Suppressor macrophage treated with lipopolysaccharide for 1 hour (primary cell): ENCODE measurements at regions not wholly inside any gene's neighbourhood (a gene's known extent, or its start where the extent isn't known, plus 50 kb on each side); places are given as distances from the start of the nearest gene placed in this dataset.
"Not testable (repeated sequence)": the region's sequence is repeated elsewhere in the genome, so short reads cannot be mapped to it uniquely, and the experiment has no call there.

Experiments
- DNase-seq, 3 donors: peaks; one replicate each; pipeline ENCODE4 v3.0.0-alpha.2; 2020 to 2022

GRCh38 chr13:69092615-69093322 is 1014.9 kb upstream of the ATXN8OS start:
- DNase-seq = no peak

GRCh38 chr13:69077267-69077666 is 1030.4 kb upstream of the ATXN8OS start:
- no peak for DNase-seq

- no peak for DNase-seq
Observed at GRCh38 chr13:69069554-69070133, 1038.0 kb upstream of the ATXN8OS start.

GRCh38 chr13:69050696-69051095 is 1056.9 kb upstream of the ATXN8OS start:
- DNase-seq = no peak

DNA sequence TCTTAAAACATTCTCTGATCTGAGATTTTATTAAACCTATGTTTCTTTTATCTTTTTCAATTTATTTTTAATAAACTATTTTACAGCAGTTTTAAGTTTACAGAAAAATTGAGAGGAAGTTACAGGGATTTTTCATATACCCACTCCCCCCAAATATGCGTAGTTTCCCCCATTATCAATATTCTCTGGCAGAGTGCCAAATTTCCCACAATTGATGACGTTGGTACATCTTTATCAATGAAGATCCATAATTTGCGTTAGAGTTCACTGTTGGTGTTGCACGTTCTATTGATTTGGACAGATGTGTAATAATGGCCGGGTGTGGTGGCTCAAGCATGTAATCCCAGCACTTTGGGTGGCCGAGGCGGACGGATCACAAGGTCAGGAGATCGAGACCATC is 1063.0 kb upstream of the ATXN8OS start:
- no peak for DNase-seq

- DNase-seq = no peak
Observed at GRCh38 chr13:69040898-69041297, 1066.7 kb upstream of the ATXN8OS start.

DNA sequence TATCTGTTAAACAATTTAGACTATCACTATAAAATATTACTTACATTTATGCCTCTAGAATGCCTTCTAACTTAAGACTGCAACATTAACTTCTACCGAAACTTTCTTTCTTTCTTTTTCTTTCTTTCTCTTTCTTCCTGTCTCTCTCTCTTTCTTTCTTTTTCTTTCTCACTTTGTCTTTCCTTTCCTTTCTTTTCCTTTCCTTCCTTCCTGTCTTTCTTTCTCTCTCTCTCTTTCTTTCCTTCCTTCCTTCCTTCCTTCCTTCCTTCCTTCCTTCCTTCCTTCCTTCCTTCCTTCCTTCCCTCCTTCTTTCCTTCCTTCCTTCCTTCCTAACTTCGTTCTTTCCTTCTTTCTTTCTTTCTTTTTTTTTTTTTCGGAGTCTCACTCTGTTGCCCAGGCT is 1071.9 kb upstream of the ATXN8OS start:
- no peak for DNase-seq

GRCh38 chr13:69028936-69029335 is 1078.7 kb upstream of the ATXN8OS start:
- DNase-seq = no peak

DNA sequence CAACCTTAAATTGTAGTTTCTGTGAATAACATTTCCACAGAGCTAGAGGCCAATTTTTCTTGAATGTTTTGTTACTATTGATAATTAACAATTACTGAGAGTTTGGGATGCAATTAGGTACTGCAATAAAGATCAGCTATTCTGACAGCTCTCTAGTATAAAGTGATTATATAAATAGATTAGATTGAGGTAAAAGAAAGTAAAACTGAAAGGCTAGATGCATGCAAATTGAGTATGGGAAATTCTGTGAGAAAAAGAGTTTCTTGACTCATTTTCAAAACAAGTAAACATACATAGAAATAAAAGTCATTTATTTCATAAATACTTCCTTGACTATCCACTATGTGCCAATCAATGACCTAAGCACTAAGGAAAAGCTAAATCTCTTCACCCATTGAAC is 1087.5 kb upstream of the ATXN8OS start:
- DNase-seq = no peak

GRCh38 chr13:69018173-69018572 is 1089.5 kb upstream of the ATXN8OS start:
- not testable (repeated sequence) for DNase-seq

GRCh38 chr13:69010789-69011188 is 1096.8 kb upstream of the ATXN8OS start:
- no peak for DNase-seq

DNA sequence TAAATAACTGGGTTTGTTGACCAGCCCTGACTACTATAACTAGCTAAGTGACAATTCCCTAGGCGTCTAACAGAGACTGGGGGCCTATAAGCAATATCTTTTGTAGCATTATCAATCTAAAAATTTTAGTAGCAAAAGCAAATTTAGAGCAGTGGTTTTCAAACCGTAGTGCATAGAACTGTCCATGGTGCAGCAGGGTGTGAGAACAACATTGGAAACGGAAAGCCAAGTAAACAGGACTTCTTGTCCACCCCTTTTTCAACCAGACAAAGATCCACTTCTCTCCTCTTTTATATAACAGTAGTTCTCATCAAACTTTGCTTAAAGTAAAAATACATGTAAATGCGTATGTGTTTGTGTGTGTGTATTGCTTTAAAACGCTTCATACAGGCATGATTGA is 1099.1 kb upstream of the ATXN8OS start:
- no peak for DNase-seq

GRCh38 chr13:68998056-68998455 is 1109.6 kb upstream of the ATXN8OS start:
- DNase-seq = no peak

GRCh38 chr13:68996668-68997025 is 1111.0 kb upstream of the ATXN8OS start:
- no peak for DNase-seq

DNA sequence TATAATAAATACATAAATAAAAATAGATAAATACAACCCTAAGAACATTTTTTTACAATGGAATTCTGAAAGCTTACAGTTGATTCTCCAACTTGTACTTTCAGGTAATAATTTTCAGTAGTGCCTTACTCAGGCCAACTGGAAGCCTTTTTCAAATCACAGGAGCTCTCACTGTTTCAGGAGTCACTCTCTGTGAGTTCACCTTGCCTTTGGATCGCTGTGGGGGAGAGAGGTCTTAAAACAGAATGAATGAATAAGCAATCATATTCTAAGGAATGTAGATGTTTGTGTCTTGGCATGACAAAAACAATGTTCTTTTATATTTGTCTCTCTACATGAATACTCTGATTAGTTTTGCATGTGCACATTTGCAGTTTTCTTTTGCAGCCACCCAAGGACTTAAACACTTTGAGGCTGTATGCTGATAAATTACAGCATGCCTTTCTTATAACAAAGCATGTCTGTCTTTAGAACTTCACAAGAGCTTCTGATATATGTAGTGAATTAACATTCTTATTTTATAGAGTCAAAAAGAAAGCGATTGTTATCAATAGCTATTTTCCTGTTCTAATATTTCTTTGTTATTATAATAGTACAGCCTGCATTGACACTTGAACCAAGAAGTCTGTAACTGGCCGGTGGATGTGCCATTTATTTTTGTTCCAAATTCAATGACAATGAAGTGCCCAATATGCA is 1111.5 kb upstream of the ATXN8OS start:
- DNase-seq = no peak

DNA sequence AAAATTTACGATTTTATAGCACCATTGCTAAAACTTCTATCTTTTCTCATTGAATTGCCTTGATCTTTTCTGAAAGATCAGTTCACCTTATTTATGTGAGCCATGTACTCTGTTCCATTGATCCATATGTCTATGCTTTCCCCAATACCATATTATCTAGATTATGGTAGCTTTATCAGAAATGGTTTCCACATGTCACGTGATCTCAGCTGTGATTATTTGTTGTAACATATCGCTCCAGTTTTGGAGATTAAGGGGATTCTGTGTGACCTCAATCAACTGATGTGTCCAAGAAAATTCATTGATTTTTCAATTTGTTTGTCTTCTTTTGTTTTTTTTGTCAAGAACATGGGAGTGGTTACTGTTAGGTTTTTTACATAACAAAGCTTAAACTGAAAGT is 1114.5 kb upstream of the ATXN8OS start:
- no peak for DNase-seq

GRCh38 chr13:68988176-68988575 is 1119.5 kb upstream of the ATXN8OS start:
- no peak for DNase-seq

GRCh38 chr13:68987585-68987984 is 1120.0 kb upstream of the ATXN8OS start:
- DNase-seq = no peak

GRCh38 chr13:68984688-68985319 is 1122.8 kb upstream of the ATXN8OS start:
- no peak for DNase-seq

DNA sequence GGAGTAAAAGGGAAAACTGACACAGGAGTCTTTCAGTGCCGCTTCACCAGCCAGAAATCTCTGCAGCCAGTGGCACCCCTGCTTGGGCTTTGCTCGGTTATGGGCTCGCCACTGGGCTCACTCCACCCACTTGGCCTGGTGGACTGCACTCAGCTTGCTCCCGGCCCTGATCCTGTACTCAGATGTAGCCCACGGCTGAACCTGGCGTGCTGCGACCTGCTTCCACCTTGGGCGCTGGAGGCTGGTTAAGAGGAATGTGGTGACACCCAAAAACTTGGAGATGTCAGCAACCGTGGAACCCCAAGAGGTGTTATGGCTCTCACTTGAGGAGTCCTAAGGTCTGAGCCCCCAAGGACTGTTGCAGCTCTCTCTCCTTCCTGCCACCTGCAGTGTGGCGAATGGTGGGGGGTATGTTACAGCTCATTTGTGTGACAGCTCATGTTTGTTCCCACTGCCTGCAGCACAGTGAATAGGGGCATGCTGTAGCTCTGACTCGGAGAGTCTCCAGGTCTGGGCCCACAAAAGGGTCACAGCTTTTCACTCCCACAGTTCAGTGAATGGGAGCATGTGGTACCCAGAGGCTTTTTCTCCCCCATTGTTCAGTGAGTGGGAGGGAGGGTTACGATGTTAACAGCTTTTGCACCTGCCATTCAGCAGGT is 1124.5 kb upstream of the ATXN8OS start:
- no peak for DNase-seq

GRCh38 chr13:68976287-68976686 is 1131.3 kb upstream of the ATXN8OS start:
- no peak for DNase-seq

DNA sequence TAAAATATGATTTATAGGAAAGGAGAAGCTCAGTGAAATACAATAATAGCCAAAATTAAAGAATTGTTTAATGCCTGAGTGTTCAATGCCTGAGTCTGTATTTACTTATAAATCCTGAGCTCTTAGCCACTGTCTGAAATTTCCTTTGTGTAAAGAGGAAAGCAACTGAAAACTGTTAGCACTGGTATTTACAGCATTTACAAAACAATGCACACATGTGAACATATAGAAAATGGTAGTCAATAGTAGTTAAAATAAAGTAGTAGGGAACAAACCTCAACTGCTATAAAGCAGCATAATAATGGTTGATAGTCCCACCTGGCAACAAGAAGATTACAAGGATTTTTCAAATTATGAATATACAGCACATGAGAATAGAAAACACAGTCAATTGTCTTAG is 1137.1 kb upstream of the ATXN8OS start:
- DNase-seq = no peak

GRCh38 chr13:68948586-68948985 is 1159.0 kb upstream of the ATXN8OS start:
- DNase-seq = no peak
